ENCODE measurements at regions not wholly inside any gene's neighbourhood (a gene's known extent, or its start where the extent isn't known, plus 50 kb on each side); places are given as distances from the start of the nearest gene placed in this dataset.

GRCh38 chr6:49142421-49143151 is 320.5 kb downstream of the MMUT start (continued):
- TF ChIP-seq ZNF329 (CRISPR knock-in tag; IDR thresholded peaks at IDR 0.05; ENCODE audit: low read depth) (no peak), MNT (IDR thresholded peaks at IDR 0.05) (no peak), CENPT (CRISPR knock-in tag; IDR thresholded peaks at IDR 0.05; ENCODE audit: low read depth) (no peak), CEBPB (IDR thresholded peaks at IDR 0.05; ENCODE audit: borderline replicate concordance, low read depth, low read length) (no peak), POLR2AphosphoS5 (IDR thresholded peaks at IDR 0.05; ENCODE audit: low read depth, low read length) (no peak), ZFP1 (CRISPR knock-in tag; IDR thresholded peaks at IDR 0.05) (no peak), ZNF296 (CRISPR knock-in tag; conservative IDR thresholded peaks at IDR 0.05) (no peak), CEBPG (CRISPR knock-in tag; IDR thresholded peaks at IDR 0.05) (no peak), STAT5B (CRISPR knock-in tag; IDR thresholded peaks at IDR 0.05) (no peak), SIN3A (IDR thresholded peaks at IDR 0.05; ENCODE audit: borderline replicate concordance, low read depth, low read length) (no peak), MATR3 (CRISPR knock-in tag; IDR thresholded peaks at IDR 0.05) (no peak)

- no peak overlapping the region for H3K27ac ChIP-seq (ENCODE audit: extremely low read length, insufficient read depth, low read length)
- TF ChIP-seq TMF1 (CRISPR knock-in tag; IDR thresholded peaks at IDR 0.05; ENCODE audit: low read depth) (no peak), ZNF10 (CRISPR knock-in tag; IDR thresholded peaks at IDR 0.05; ENCODE audit: borderline replicate concordance, low read depth) (no peak), ZNF263 (CRISPR knock-in tag; IDR thresholded peaks at IDR 0.05) (no peak), CCAR2 (optimal IDR thresholded peaks at IDR 0.05; ENCODE audit: low read depth, low read length) (no peak), CREB3 (CRISPR knock-in tag; IDR thresholded peaks at IDR 0.05) (no peak), SOX13 (IDR thresholded peaks at IDR 0.05) (no peak), SOX13 (CRISPR knock-in tag; conservative IDR thresholded peaks at IDR 0.05 in 1 of 2, IDR thresholded peaks at IDR 0.05 in 1 of 2) (no peak), HOMEZ (CRISPR knock-in tag; IDR thresholded peaks at IDR 0.05; ENCODE audit: low read depth) (no peak), MXD4 (CRISPR knock-in tag; IDR thresholded peaks at IDR 0.05) (no peak), MIXL1 (CRISPR knock-in tag; IDR thresholded peaks at IDR 0.05) (no peak)
- BruUV-seq (replicated peaks) = no TSS peak
- H3K27me3 ChIP-seq (ENCODE audit: control insufficient read depth in 1 of 2, insufficient read depth in 2 of 2, low read length in 2 of 2) = no peaks in the 10 kb centered on the region
- no peak overlapping the region for H3K9ac ChIP-seq (ENCODE audit: insufficient read depth, low read depth, low read length)
- no peak overlapping the region for H3K4me3 ChIP-seq (replicated peaks in 1 of 3; ENCODE audit: insufficient read depth in 1 of 3, low read depth in 2 of 3, low read length in 3 of 3)
- H4K20me1 ChIP-seq (ENCODE audit: insufficient read depth, low read length) = no peaks in the 10 kb centered on the region
- H2AFZ ChIP-seq (ENCODE audit: low read length) = no peak overlapping the region
- ChIA-PET POLR2A (no interaction called here), CTCF (ENCODE audit: low intra/inter-chr PET ratio, low total read pairs) (no interaction called here)
- H3K36me3 ChIP-seq (replicated peaks in 1 of 2; ENCODE audit: control insufficient read depth in 1 of 2, insufficient read depth in 2 of 2, low read length in 2 of 2) = no peaks in the 10 kb centered on the region
- FAIRE-seq (no peak), DNase-seq (ENCODE audit: low spot score) (no peak), ATAC-seq (no peak)
- H3K4me2 ChIP-seq (ENCODE audit: low read depth, low read length) = no peak overlapping the region
- H3K9me3 ChIP-seq (ENCODE audit: low read length) = no peaks in the 10 kb centered on the region
- WGBS (ENCODE audit: low lambda C conversion rate) = 33% methylated on average over 3 of the region's 3 CpGs
- intact Hi-C loops (cut with micrococcal nuclease; ENCODE audit: unreplicated experiment) (no loop called here), in situ Hi-C loops (cut with HindIII; ENCODE audit: extremely low pct_ligation_motif_present, low pct_unique_long_range_greater_than_20kb) (no loop called here)
- H3K4me1 ChIP-seq (ENCODE audit: insufficient read depth, low read length) = no peaks in the 10 kb centered on the region
- no peaks in the 10 kb centered on the region for H3K79me2 ChIP-seq (ENCODE audit: insufficient read depth, low read length)
These were observed 341.1 kb downstream of the MMUT start for GRCh38 chr6:49121970-49122369.
